H9 (cell line): ENCODE measurements at regions not wholly inside any gene's neighbourhood (a gene's known extent, or its start where the extent isn't known, plus 50 kb on each side); places are given as distances from the start of the nearest gene placed in this dataset.

Experiments
- DNase-seq: peaks from one replicate; pipeline ENCODE4 v3.0.0-alpha.2; 2017
- H2AFZ ChIP-seq: one replicate; pipeline ENCODE4 v1.6.1; 2013; ENCODE audit warnings: mild to moderate bottlenecking, low read length, control low read depth, moderate library complexity
- H2AK5ac ChIP-seq: 2 replicates; pipeline ENCODE4 v1.6.1; 2013; ENCODE audit warnings: low read length, control low read depth, mixed read lengths; ENCODE audit not compliant: insufficient read length
- H2BK120ac ChIP-seq: one replicate; pipeline ENCODE4 v1.6.1; 2013; ENCODE audit warnings: low read depth, mild to moderate bottlenecking, low read length, control low read depth, inconsistent platforms; ENCODE audit not compliant: poor library complexity, severe bottlenecking
- H2BK12ac ChIP-seq: 2 replicates; pipeline ENCODE4 v1.6.1; 2013; ENCODE audit warnings: low read length, control low read depth, mixed read lengths, low read depth; ENCODE audit not compliant: insufficient read length
- H2BK15ac ChIP-seq: 2 replicates; pipeline ENCODE4 v1.6.1; 2013; ENCODE audit warnings: low read depth, low read length, control low read depth
- H2BK20ac ChIP-seq: one replicate; pipeline ENCODE4 v1.6.1; 2013; ENCODE audit warnings: low read depth, mild to moderate bottlenecking, low read length, control low read depth, inconsistent platforms; ENCODE audit not compliant: poor library complexity, severe bottlenecking
- H2BK5ac ChIP-seq: 2 replicates; pipeline ENCODE4 v1.6.1; 2013; ENCODE audit warnings: low read length, control low read depth, mixed read lengths; ENCODE audit not compliant: insufficient read length
- H3K14ac ChIP-seq: 2 replicates; pipeline ENCODE4 v1.6.1; 2013; ENCODE audit warnings: low read length, control low read depth; ENCODE audit not compliant: insufficient read depth
- H3K18ac ChIP-seq: 2 replicates; pipeline ENCODE4 v1.6.1; 2013; ENCODE audit warnings: low read depth, mild to moderate bottlenecking, mixed read lengths, low read length, control low read depth; ENCODE audit not compliant: insufficient read length
- H3K23ac ChIP-seq: 2 replicates; pipeline ENCODE4 v1.6.1; 2013; ENCODE audit warnings: low read length, control low read depth, mixed read lengths, low read depth; ENCODE audit not compliant: insufficient read length
- H3K23me2 ChIP-seq: 2 replicates; pipeline ENCODE4 v1.6.1; 2013; ENCODE audit warnings: low read depth, mild to moderate bottlenecking, mixed read lengths, low read length, control low read depth; ENCODE audit not compliant: insufficient read length, poor library complexity, severe bottlenecking
- H3K27ac ChIP-seq: 2 replicates; pipeline ENCODE4 v1.5.1; 2013; ENCODE audit warnings: low read length, control low read depth, mixed read lengths, low read depth; ENCODE audit not compliant: insufficient read length
- H3K27me3 ChIP-seq: 2 replicates; pipeline ENCODE4 v1.6.1; 2013; ENCODE audit warnings: low read length, control low read depth, inconsistent platforms; ENCODE audit not compliant: insufficient read depth
- H3K4ac ChIP-seq: 2 replicates; pipeline ENCODE4 v1.6.1; 2013; ENCODE audit warnings: low read depth, mild to moderate bottlenecking, control low read depth, inconsistent platforms, low read length, moderate library complexity
- H3K4me1 ChIP-seq: 2 replicates; pipeline ENCODE4 v1.6.1; 2013; ENCODE audit warnings: low read length, control low read depth, inconsistent platforms; ENCODE audit not compliant: insufficient read depth
- H3K4me2 ChIP-seq: 2 replicates; pipeline ENCODE4 v1.6.1; 2013; ENCODE audit warnings: low read length, control low read depth, mixed read lengths; ENCODE audit not compliant: insufficient read length, insufficient read depth
- H3K56ac ChIP-seq: 2 replicates; pipeline ENCODE4 v1.6.1; 2013; ENCODE audit warnings: low read depth, mild to moderate bottlenecking, mixed read lengths, low read length, control low read depth; ENCODE audit not compliant: insufficient read length
- H3K79me1 ChIP-seq: 2 replicates; pipeline ENCODE4 v1.6.1; 2013; ENCODE audit warnings: low read depth, mild to moderate bottlenecking, moderate library complexity, low read length, control low read depth, inconsistent platforms; ENCODE audit not compliant: insufficient read depth, poor library complexity, severe bottlenecking
- H3K79me2 ChIP-seq: 2 replicates; pipeline ENCODE4 v1.6.1; 2013; ENCODE audit warnings: low read length, control low read depth, inconsistent platforms; ENCODE audit not compliant: insufficient read depth
- H3K9ac ChIP-seq: 2 replicates; pipeline ENCODE4 v1.6.1; 2013; ENCODE audit warnings: low read length, control low read depth, mixed read lengths; ENCODE audit not compliant: insufficient read length; ENCODE audit errors: extremely low read depth
- H3K9me3 ChIP-seq: one replicate; pipeline ENCODE4 v1.6.1; 2013; ENCODE audit warnings: low read depth, low read length, inconsistent platforms; ENCODE audit not compliant: control insufficient read depth
- H3T11ph ChIP-seq: one replicate; pipeline ENCODE4 v1.6.1; 2013; ENCODE audit warnings: mild to moderate bottlenecking, low read length, control low read depth, inconsistent platforms
- H4K20me1 ChIP-seq: one replicate; pipeline ENCODE4 v1.6.1; 2013; ENCODE audit not compliant: control insufficient read depth, insufficient read length, insufficient read depth
- H4K5ac ChIP-seq: 2 replicates; pipeline ENCODE4 v1.6.1; 2013; ENCODE audit warnings: low read depth, mild to moderate bottlenecking, mixed read lengths, low read length, control low read depth; ENCODE audit not compliant: insufficient read length
- H4K8ac ChIP-seq: replicated peaks from 2 replicates; pipeline ENCODE4 v1.6.1; 2013; ENCODE audit warnings: low read length, control low read depth, mixed read lengths, low read depth; ENCODE audit not compliant: insufficient read length
- H4K91ac ChIP-seq: 2 replicates; pipeline ENCODE4 v1.6.1; 2013; ENCODE audit warnings: low read depth, mild to moderate bottlenecking, moderate library complexity, mixed read lengths, low read length, control low read depth; ENCODE audit not compliant: insufficient read length
- H3K27ac Mint-ChIP-seq, 3 experiments: 2 replicates in 2 of 3; 3 replicates in 1 of 3; pipeline ENCODE4 v1.8.0; 2020 to 2021; ENCODE audit warnings: mixed read lengths in 3 of 3, mild to moderate bottlenecking in 1 of 3, moderate library complexity in 1 of 3
- H3K27me3 Mint-ChIP-seq: 2 replicates; pipeline ENCODE4 v1.8.0; 2021; ENCODE audit warnings: low read depth, mild to moderate bottlenecking, moderate library complexity, mixed read lengths
- H3K36me3 Mint-ChIP-seq, 3 experiments: 2 replicates in 2 of 3; 3 replicates in 1 of 3; pipeline ENCODE4 v1.8.0; 2020 to 2021; ENCODE audit warnings: low read depth in 3 of 3, mixed read lengths in 3 of 3; ENCODE audit not compliant: insufficient read depth in 1 of 3
- H3K4me1 Mint-ChIP-seq, 2 experiments: 2 replicates each; pipeline ENCODE4 v1.8.0; 2020; ENCODE audit warnings: mixed read lengths in 2 of 2
- H3K4me3 Mint-ChIP-seq, 2 experiments: 2 replicates in 1 of 2; 3 replicates in 1 of 2; pipeline ENCODE4 v1.8.0; 2020 to 2021; ENCODE audit warnings: mild to moderate bottlenecking in 2 of 2, mixed read lengths in 2 of 2, moderate library complexity in 1 of 2
- H3K9me3 Mint-ChIP-seq, 2 experiments: 2 replicates in 1 of 2; 3 replicates in 1 of 2; pipeline ENCODE4 v1.8.0; 2020; ENCODE audit warnings: mild to moderate bottlenecking in 2 of 2, mixed read lengths in 2 of 2, moderate library complexity in 1 of 2
- WGBS: extraction: QIAGEN DNeasy Blood & Tissue Kit; methylation state at CpG from one replicate; pipeline ENCODE4 v1.1.7; 2013; ENCODE audit warnings: missing lambda C conversion rate, low lambda C conversion rate, mixed read lengths; ENCODE audit not compliant: insufficient read length; ENCODE audit errors: extremely low coverage; 5-methylcytosine and 5-hydroxymethylcytosine counted together
- TF ChIP-seq, protein P1 (sequence below): fragments of 200-600 bp; sonication (generic); conservative IDR thresholded peaks from 3 replicates; pipeline ENCODE4 v1.8.0; 2021; ENCODE audit warnings: antibody characterized with exemption, mild to moderate bottlenecking

DNA sequence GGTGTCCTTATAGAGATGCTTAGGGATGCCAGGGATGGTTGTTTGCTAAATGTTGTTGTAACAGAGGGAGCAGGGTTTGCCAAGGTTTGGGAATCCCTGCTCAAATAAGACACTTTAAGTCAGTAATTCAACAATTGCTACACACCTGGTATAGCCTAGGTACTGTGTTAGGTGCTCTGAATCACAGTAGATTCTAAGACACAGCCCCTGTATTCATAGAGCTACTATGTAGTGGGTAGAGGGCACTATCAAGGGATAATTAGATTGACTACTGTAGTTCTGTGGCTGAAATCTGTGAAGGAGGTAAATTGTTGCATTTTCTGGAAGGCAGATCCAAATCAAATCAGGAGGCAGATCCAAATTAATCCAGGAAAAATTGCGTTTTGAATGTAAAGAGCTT is 149.2 kb downstream of the C12orf75 start:
- Histone ChIP-seq H4K91ac (no peak overlapping the region), H3K56ac (no peak overlapping the region), H4K20me1 (no peaks in the 10 kb centered on the region), H3K27ac (no peak overlapping the region), H3K9ac (no peak overlapping the region), H2BK12ac (no peak overlapping the region), H3K4ac (no peak overlapping the region), H3K79me2 (no peaks in the 10 kb centered on the region), H3K14ac (no peak overlapping the region), H3T11ph (no peak overlapping the region), H2BK5ac (no peak overlapping the region), H3K4me2 (no peak overlapping the region), H3K27me3 (no peaks in the 10 kb centered on the region), H2AFZ (no peak overlapping the region), H2BK120ac (no peak overlapping the region), H3K79me1 (no peaks in the 10 kb centered on the region), H3K9me3 (no peaks in the 10 kb centered on the region), H3K23ac (no peak overlapping the region), H4K5ac (no peak overlapping the region), H3K23me2 (no peaks in the 10 kb centered on the region), H2AK5ac (no peak overlapping the region), H2BK20ac (no peak overlapping the region), H3K4me1 (0 out of 2 replicates have a peak, but pooled peaks cover 1% of the 10 kb centered on the region), H2BK15ac (no peak overlapping the region), H3K18ac (no peak overlapping the region), H4K8ac (no peak overlapping the region)
- WGBS = no CpG with 5 or more reads among the region's 1 CpG
- Mint-ChIP-seq H3K4me1 (peaks cover 45 to 49% of the 10 kb centered on the region in 2 experiments), H3K36me3 (no peaks in the 10 kb centered on the region), H3K4me3 (no peak overlapping the region), H3K27me3 (peaks cover 4% of the 10 kb centered on the region; the same call in 1 of the 2 replicates), H3K27ac (no peak overlapping the region), H3K9me3 (no peaks in the 10 kb centered on the region; a peak in 1 of 5 replicates)
- no peak for DNase-seq
- TF ChIP-seq, protein P1, sequence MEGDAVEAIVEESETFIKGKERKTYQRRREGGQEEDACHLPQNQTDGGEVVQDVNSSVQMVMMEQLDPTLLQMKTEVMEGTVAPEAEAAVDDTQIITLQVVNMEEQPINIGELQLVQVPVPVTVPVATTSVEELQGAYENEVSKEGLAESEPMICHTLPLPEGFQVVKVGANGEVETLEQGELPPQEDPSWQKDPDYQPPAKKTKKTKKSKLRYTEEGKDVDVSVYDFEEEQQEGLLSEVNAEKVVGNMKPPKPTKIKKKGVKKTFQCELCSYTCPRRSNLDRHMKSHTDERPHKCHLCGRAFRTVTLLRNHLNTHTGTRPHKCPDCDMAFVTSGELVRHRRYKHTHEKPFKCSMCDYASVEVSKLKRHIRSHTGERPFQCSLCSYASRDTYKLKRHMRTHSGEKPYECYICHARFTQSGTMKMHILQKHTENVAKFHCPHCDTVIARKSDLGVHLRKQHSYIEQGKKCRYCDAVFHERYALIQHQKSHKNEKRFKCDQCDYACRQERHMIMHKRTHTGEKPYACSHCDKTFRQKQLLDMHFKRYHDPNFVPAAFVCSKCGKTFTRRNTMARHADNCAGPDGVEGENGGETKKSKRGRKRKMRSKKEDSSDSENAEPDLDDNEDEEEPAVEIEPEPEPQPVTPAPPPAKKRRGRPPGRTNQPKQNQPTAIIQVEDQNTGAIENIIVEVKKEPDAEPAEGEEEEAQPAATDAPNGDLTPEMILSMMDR = no peak
